A549 (cell line): ENCODE measurements at regions not wholly inside any gene's neighbourhood (a gene's known extent, or its start where the extent isn't known, plus 50 kb on each side); places are given as distances from the start of the nearest gene placed in this dataset.

Source experiments
- CBX8 ChIP-seq: fragments of 200-600 bp; sonication (generic); IDR thresholded peaks from 2 replicates; pipeline ENCODE4 v1.6.1; 2016
- EHMT2 ChIP-seq: fragments of 200-600 bp; sonication (generic); IDR thresholded peaks from 2 replicates; pipeline ENCODE4 v1.6.1; 2016; ENCODE audit warnings: antibody characterized with exemption, low read depth, mild to moderate bottlenecking, moderate library complexity
- EP300 ChIP-seq, 2 experiments: fragments of >200 bp; sonication (Bioruptor Twin); formaldehyde crosslinking; IDR thresholded peaks; 2 replicates in 1 of 2; 3 replicates in 1 of 2; pipeline ENCODE4 v1.6.1; 2016 to 2017
- ESRRA ChIP-seq: fragments of 150-350 bp; IDR thresholded peaks from 2 replicates; pipeline ENCODE4 v1.6.1; 2014; ENCODE audit warnings: mild to moderate bottlenecking, low read length, borderline replicate concordance
- GATA3 ChIP-seq: IDR thresholded peaks from 2 replicates; pipeline ENCODE4 v1.6.1; 2012; ENCODE audit warnings: borderline replicate concordance
- JUN ChIP-seq, 2 experiments: fragments of >200 bp; sonication (Bioruptor Twin); formaldehyde crosslinking; IDR thresholded peaks; 2 replicates in 1 of 2; 3 replicates in 1 of 2; pipeline ENCODE4 v1.6.1; 2016 to 2017
- KDM1A ChIP-seq: fragments of 200-600 bp; sonication (generic); IDR thresholded peaks from 2 replicates; pipeline ENCODE4 v1.6.1; 2016; ENCODE audit warnings: low read depth, mild to moderate bottlenecking
- POLR2A ChIP-seq: IDR thresholded peaks from 2 replicates; pipeline ENCODE4 v1.6.1; 2012; ENCODE audit warnings: mild to moderate bottlenecking, low read length
- SMC3 ChIP-seq: fragments of >200 bp; sonication (Bioruptor Twin); formaldehyde crosslinking; IDR thresholded peaks from 3 replicates; pipeline ENCODE4 v1.6.1; 2018; ENCODE audit warnings: inconsistent platforms
- TP53 ChIP-seq: fragments of 250-450 bp; sonication (Bioruptor Pico); IDR thresholded peaks from 2 replicates; pipeline ENCODE4 v1.5.0; 2021; ENCODE audit warnings: mild to moderate bottlenecking, moderate library complexity
- TF ChIP-seq, protein P1 (sequence below): IDR thresholded peaks from 2 replicates; pipeline ENCODE4 v1.6.1; 2012
- TF ChIP-seq, protein P2 (sequence below): fragments of 200-600 bp; sonication (generic); IDR thresholded peaks from 2 replicates; pipeline ENCODE4 v1.6.1; 2016; ENCODE audit warnings: antibody characterized with exemption, mild to moderate bottlenecking, moderate library complexity
- TF ChIP-seq, protein P3 (sequence below): fragments of >200 bp; sonication (Bioruptor Twin); formaldehyde crosslinking; IDR thresholded peaks from 3 replicates; pipeline ENCODE4 v1.5.1; 2016
- TF ChIP-seq, protein P4 (sequence below): fragments of 450-650 bp; IDR thresholded peaks from 2 replicates; pipeline ENCODE4 v1.6.1; 2014; ENCODE audit warnings: antibody characterized with exemption

DNA sequence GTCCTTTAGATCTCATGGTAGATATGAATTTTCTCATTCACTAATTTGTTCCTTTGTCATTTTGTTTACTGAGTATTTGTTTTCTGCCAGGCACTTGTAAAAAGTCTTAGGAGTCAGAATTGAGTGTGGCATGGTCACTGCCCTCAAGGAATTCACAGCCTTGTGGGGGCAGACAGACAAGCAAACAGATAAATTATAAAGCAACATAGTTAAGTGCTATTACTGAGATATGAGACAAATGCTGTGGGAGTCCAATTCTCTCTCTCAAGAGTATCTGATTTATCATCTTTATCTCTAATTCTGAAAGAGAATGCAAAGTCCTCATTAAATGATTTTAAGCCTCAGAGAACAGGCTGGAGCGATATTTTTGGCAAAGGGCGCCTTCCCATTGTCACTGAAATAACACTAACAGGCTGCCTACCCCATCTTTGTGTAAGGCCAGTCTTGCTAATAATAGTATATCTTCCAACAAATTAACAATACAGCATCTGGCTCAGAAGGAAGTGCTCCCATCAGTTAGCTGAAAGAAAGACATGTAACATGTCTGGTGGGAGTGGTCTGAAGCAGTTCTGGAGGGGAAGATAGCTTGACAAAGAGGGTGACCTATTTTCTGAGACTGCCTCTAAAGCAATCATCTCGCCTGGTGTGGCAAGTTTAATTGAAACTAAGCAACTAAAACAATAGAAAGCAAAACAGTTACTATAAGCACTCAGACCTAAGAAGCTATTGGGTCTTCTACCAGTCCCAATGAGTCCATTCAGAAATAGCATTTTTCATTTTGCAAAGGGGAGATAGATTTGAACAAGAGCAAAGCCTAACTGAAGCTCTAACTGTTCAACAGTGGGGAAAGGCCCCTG, 61.5 kb upstream of the AMOT start:
- no peak for TF ChIP-seq JUN (IDR thresholded peaks at IDR 0.05)
- no peak for TF ChIP-seq EP300 (IDR thresholded peaks at IDR 0.05)
- TF ChIP-seq KDM1A: no peak
- TF ChIP-seq, protein P1, sequence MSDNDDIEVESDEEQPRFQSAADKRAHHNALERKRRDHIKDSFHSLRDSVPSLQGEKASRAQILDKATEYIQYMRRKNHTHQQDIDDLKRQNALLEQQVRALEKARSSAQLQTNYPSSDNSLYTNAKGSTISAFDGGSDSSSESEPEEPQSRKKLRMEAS: no peak
- TF ChIP-seq TP53: no peak
- no peak for TF ChIP-seq POLR2A
- TF ChIP-seq ESRRA: no peak
- no peak for TF ChIP-seq SMC3
- TF ChIP-seq, protein P2, sequence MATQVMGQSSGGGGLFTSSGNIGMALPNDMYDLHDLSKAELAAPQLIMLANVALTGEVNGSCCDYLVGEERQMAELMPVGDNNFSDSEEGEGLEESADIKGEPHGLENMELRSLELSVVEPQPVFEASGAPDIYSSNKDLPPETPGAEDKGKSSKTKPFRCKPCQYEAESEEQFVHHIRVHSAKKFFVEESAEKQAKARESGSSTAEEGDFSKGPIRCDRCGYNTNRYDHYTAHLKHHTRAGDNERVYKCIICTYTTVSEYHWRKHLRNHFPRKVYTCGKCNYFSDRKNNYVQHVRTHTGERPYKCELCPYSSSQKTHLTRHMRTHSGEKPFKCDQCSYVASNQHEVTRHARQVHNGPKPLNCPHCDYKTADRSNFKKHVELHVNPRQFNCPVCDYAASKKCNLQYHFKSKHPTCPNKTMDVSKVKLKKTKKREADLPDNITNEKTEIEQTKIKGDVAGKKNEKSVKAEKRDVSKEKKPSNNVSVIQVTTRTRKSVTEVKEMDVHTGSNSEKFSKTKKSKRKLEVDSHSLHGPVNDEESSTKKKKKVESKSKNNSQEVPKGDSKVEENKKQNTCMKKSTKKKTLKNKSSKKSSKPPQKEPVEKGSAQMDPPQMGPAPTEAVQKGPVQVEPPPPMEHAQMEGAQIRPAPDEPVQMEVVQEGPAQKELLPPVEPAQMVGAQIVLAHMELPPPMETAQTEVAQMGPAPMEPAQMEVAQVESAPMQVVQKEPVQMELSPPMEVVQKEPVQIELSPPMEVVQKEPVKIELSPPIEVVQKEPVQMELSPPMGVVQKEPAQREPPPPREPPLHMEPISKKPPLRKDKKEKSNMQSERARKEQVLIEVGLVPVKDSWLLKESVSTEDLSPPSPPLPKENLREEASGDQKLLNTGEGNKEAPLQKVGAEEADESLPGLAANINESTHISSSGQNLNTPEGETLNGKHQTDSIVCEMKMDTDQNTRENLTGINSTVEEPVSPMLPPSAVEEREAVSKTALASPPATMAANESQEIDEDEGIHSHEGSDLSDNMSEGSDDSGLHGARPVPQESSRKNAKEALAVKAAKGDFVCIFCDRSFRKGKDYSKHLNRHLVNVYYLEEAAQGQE: no peak
- TF ChIP-seq, protein P3, sequence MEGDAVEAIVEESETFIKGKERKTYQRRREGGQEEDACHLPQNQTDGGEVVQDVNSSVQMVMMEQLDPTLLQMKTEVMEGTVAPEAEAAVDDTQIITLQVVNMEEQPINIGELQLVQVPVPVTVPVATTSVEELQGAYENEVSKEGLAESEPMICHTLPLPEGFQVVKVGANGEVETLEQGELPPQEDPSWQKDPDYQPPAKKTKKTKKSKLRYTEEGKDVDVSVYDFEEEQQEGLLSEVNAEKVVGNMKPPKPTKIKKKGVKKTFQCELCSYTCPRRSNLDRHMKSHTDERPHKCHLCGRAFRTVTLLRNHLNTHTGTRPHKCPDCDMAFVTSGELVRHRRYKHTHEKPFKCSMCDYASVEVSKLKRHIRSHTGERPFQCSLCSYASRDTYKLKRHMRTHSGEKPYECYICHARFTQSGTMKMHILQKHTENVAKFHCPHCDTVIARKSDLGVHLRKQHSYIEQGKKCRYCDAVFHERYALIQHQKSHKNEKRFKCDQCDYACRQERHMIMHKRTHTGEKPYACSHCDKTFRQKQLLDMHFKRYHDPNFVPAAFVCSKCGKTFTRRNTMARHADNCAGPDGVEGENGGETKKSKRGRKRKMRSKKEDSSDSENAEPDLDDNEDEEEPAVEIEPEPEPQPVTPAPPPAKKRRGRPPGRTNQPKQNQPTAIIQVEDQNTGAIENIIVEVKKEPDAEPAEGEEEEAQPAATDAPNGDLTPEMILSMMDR: no peak
- TF ChIP-seq, protein P4, sequence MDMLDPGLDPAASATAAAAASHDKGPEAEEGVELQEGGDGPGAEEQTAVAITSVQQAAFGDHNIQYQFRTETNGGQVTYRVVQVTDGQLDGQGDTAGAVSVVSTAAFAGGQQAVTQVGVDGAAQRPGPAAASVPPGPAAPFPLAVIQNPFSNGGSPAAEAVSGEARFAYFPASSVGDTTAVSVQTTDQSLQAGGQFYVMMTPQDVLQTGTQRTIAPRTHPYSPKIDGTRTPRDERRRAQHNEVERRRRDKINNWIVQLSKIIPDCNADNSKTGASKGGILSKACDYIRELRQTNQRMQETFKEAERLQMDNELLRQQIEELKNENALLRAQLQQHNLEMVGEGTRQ: no peak
- TF ChIP-seq CBX8: no peak
- TF ChIP-seq GATA3: no peak
- TF ChIP-seq EHMT2: no peak
